ENCODE measurements at regions not wholly inside any gene's neighbourhood (a gene's known extent, or its start where the extent isn't known, plus 50 kb on each side); places are given as distances from the start of the nearest gene placed in this dataset.

DNA sequence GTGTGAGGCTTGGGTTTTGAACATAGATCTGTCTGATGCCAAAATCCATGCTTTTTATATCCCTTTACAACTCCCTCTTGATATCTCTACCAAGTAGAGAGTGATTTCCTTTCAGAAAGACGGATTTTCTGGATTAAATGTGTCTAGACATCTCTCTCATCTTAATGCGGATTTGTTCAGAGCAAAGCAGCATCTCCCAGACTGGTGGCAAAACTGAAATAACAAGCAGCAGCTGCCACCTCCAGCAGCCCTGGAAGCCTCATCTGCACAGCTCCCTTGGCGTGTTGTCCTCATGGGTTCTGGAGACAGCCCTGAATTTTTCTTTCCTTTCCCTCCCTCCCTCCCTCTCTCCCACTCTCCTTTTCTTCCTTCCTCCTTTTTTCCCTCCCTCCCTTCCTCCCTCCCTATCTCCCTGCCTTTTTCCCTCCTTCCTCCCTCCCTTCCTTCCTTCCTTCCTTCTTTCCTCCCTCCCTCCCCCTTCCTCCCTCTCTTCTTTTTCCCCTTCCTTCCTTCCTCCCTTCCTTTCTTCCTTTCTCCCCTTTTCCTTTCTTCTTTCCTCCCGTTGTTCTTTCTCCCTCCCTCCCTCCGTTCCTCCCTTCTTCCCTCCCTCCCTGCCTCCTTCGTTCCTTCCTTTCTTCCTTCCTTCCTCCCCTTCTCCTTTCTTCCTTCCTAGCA, 639.9 kb downstream of the TYW1 start (continued):
- TF ChIP-seq, protein P1, sequence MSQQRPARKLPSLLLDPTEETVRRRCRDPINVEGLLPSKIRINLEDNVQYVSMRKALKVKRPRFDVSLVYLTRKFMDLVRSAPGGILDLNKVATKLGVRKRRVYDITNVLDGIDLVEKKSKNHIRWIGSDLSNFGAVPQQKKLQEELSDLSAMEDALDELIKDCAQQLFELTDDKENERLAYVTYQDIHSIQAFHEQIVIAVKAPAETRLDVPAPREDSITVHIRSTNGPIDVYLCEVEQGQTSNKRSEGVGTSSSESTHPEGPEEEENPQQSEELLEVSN (IDR thresholded peaks at IDR 0.05) = no peak

Measured in H1 (cell line).